HUES6 (cell line): ENCODE measurements at regions not wholly inside any gene's neighbourhood (a gene's known extent, or its start where the extent isn't known, plus 50 kb on each side); places are given as distances from the start of the nearest gene placed in this dataset.

Experiments used
- H3K27ac ChIP-seq: 2 replicates; pipeline ENCODE4 v1.7.0; 2013; ENCODE audit warnings: low read depth, mild to moderate bottlenecking, low read length, inconsistent platforms
- H3K27me3 ChIP-seq: 2 replicates; pipeline ENCODE4 v1.6.1; 2013; ENCODE audit warnings: low read length; ENCODE audit not compliant: control insufficient read depth, insufficient read depth
- H3K36me3 ChIP-seq: 2 replicates; pipeline ENCODE4 v1.6.1; 2013; ENCODE audit warnings: low read length; ENCODE audit not compliant: control insufficient read depth, insufficient read depth
- H3K4me1 ChIP-seq: 2 replicates; pipeline ENCODE4 v1.6.1; 2013; ENCODE audit warnings: low read length; ENCODE audit not compliant: control insufficient read depth, insufficient read depth
- H3K4me3 ChIP-seq: 2 replicates; pipeline ENCODE4 v1.5.1; 2013; ENCODE audit warnings: low read depth, low read length
- H3K9ac ChIP-seq: one replicate; pipeline ENCODE4 v1.6.1; 2013; ENCODE audit warnings: mild to moderate bottlenecking, low read length
- H3K9me3 ChIP-seq: 2 replicates; pipeline ENCODE4 v1.6.1; 2013; ENCODE audit warnings: low read depth, low read length; ENCODE audit not compliant: control insufficient read depth, insufficient read depth

DNA sequence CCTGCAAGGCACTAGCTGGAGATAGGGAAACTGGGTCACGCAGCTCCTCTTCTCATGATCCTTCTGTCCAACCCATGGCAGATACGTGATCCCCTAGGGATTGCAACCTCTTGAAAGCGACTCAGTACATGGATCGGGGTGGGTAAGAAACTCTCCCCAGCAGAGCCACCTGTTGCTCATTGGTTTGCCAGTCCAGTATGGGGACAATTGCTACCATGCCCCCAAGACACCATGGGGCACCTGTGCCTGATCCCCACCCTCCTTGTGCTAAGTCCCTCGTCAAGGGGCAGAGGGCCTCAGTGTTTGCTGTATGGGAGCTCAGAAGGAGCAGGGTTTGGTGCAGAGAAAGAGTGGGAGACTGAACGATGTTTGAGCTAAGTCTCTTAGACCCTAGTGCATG is 500.9 kb downstream of the ENC1 start:
- Histone ChIP-seq H3K9me3 (no peaks in the 10 kb centered on the region), H3K27ac (no peak overlapping the region), H3K27me3 (0 out of 2 replicates have a peak, but pooled peaks cover 3% of the 10 kb centered on the region), H3K36me3 (no peaks in the 10 kb centered on the region), H3K4me3 (no peak overlapping the region), H3K9ac (no peak overlapping the region), H3K4me1 (no peaks in the 10 kb centered on the region)

DNA sequence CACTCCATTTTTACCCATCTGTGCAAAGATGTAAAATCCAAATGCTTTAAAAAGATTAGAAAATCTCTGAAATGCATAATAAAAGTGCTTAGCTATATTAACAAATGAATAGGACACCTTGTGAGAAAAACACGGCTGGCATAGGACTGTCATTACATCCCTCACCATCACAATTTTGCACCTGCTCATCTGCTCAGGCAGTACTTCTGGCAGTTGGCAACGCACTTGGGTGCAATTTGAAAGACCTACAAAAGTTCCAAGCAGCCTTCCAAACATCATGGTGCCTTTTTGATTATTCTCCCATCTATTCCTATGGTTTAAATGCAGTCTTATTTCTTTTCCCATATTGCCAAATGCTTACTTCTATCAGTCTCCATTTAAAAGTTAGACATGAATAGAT is 501.8 kb downstream of the ENC1 start:
- H3K27ac ChIP-seq = no peak overlapping the region
- H3K27me3 ChIP-seq = 0 out of 2 replicates have a peak, but pooled peaks cover 3% of the 10 kb centered on the region
- no peaks in the 10 kb centered on the region for H3K9me3 ChIP-seq
- H3K4me1 ChIP-seq = no peaks in the 10 kb centered on the region
- H3K36me3 ChIP-seq = no peaks in the 10 kb centered on the region
- H3K9ac ChIP-seq = no peak overlapping the region
- no peak overlapping the region for H3K4me3 ChIP-seq

DNA sequence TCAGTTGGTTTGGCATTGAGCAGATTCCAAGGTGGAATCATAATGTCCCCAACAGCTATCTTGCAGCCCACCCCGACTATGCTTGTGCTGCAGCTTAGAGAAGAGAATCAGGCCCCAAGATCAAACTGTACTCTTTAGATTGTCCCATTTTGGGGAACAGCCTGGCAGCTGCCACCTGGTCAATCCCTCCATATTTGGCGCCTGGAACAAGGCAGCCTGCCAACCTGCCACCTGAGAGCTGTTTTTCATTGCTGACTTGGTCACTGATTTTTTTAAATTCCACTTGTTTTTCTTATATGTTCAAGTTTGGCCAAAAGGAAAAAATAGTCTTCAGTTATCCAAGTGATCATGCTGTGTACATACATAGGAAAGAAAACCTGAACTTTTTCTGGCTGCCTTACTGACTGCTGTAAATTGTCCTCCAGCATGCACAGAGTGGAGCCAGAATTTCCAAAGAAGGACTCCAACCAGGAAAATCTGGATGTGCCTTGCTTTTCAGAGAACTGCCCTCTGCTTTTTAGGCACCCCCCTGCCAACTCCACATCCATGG is 504.2 kb downstream of the ENC1 start:
- no peaks in the 10 kb centered on the region for H3K9me3 ChIP-seq
- no peaks in the 10 kb centered on the region for H3K4me1 ChIP-seq
- 0 out of 2 replicates have a peak, but pooled peaks cover 3% of the 10 kb centered on the region for H3K27me3 ChIP-seq
- H3K4me3 ChIP-seq = no peak overlapping the region
- no peaks in the 10 kb centered on the region for H3K36me3 ChIP-seq
- H3K9ac ChIP-seq = no peak overlapping the region
- no peak overlapping the region for H3K27ac ChIP-seq

DNA sequence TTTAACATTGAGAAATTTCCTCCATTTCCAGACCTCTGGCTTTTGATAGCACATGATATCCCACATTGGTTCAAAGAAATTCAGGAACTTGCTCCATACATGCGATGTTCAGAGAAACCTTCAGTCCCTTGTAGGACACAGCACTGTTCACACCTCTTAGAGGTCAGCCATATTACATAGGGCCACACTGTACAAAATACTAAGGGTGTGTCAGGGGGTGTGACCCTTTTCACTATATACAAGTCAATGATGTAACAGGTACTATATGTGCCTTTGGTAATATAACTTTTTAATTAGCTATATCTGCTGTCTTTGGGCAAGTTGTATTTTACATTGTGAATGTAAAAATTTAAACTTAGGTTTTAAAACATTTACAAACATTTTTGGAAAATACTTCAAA is 505.5 kb downstream of the ENC1 start:
- H3K27me3 ChIP-seq = 0 out of 2 replicates have a peak, but pooled peaks cover 3% of the 10 kb centered on the region
- no peak overlapping the region for H3K4me3 ChIP-seq
- H3K4me1 ChIP-seq = no peaks in the 10 kb centered on the region
- no peaks in the 10 kb centered on the region for H3K36me3 ChIP-seq
- no peaks in the 10 kb centered on the region for H3K9me3 ChIP-seq
- H3K9ac ChIP-seq = no peak overlapping the region
- no peak overlapping the region for H3K27ac ChIP-seq

DNA sequence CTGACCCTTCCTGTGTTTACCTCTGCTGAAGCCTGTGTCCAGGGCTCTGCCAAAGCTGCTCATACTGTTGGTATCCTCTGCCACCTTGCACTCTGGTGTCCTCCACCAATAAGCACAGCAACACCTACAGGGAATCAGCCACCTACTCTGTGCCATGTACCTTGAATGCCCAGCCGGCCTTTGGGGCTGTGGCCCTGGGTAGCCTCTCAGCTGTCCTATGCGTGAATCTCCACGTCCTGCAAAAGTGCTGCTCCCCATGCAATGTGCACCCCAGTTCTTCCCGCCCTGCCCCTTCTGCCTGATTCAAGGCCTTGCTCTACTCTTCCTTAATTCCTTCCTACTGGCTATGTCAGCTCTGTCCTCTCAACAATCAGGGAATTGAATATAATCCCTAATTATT is 506.5 kb downstream of the ARHGEF28 start:
- peaks cover 6% of the 10 kb centered on the region; the same call in 1 of the 2 replicates for H3K4me1 ChIP-seq
- no peak overlapping the region for H3K27ac ChIP-seq
- H3K36me3 ChIP-seq = no peaks in the 10 kb centered on the region
- 0 out of 2 replicates have a peak, but pooled peaks cover 3% of the 10 kb centered on the region for H3K27me3 ChIP-seq
- H3K9me3 ChIP-seq = no peaks in the 10 kb centered on the region
- H3K9ac ChIP-seq = no peak overlapping the region
- no peak overlapping the region for H3K4me3 ChIP-seq

DNA sequence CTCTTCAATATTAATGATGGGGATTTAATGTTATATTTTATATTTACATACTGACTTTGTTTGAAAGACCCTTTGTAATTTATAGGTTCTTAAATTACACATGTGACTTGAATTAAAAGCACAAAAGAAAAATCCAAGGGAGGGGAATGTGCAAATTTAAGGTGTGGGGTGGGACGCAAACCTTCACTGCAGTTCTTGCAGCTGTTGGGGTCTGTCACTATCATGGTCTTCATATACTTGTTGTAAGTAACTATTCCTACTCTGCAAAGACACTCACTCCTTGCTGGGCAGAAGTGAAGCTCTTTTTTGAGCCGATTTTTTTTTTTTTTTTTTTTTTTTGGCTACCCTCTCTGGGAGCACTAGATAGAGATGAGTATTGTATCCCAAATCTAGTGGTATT is 505.3 kb downstream of the ARHGEF28 start:
- Histone ChIP-seq H3K27me3 (no peaks in the 10 kb centered on the region), H3K27ac (no peak overlapping the region), H3K4me3 (no peak overlapping the region), H3K9me3 (no peaks in the 10 kb centered on the region), H3K36me3 (no peaks in the 10 kb centered on the region), H3K9ac (no peak overlapping the region), H3K4me1 (peaks cover 6% of the 10 kb centered on the region; the same call in 1 of the 2 replicates)

DNA sequence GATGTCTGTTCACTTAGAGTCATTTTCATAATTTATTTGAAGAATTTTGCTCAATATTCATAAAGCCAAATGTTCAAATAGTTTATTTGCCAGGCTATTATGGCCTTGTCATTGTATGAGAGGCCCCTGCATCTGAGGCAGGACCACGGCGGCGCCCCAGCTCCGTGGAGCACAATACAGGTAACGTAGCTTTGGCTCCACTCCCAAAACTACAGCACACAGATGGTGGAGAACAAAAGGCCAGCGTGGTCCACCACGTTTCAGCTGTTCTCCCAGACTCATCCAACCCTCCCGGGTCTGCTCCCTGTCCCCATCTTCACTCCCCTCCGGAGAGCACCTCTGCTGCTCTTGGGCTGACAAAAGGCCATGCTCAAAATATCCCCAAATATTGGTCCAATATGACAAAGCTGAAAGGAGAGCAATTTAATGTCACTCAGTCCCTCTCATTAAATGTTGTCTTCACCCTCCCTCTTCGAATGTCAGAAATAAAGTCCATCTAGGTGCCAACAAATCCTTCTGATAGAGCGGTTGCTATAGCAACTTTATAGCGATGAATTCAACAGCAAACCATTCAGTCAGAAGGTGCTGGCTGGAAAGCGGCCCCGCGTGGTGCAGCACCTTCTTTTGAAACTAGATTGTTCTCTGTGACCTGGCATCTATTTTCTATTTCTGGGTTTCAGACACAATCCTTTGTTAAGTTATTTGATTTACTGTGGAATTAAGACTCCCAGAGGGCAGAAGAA is 504.3 kb downstream of the ARHGEF28 start:
- H3K27me3 ChIP-seq = no peaks in the 10 kb centered on the region
- no peak overlapping the region for H3K9ac ChIP-seq
- no peaks in the 10 kb centered on the region for H3K9me3 ChIP-seq
- peaks cover 6% of the 10 kb centered on the region; the same call in 1 of the 2 replicates for H3K4me1 ChIP-seq
- H3K36me3 ChIP-seq = no peaks in the 10 kb centered on the region
- H3K4me3 ChIP-seq = no peak overlapping the region
- no peak overlapping the region for H3K27ac ChIP-seq

DNA sequence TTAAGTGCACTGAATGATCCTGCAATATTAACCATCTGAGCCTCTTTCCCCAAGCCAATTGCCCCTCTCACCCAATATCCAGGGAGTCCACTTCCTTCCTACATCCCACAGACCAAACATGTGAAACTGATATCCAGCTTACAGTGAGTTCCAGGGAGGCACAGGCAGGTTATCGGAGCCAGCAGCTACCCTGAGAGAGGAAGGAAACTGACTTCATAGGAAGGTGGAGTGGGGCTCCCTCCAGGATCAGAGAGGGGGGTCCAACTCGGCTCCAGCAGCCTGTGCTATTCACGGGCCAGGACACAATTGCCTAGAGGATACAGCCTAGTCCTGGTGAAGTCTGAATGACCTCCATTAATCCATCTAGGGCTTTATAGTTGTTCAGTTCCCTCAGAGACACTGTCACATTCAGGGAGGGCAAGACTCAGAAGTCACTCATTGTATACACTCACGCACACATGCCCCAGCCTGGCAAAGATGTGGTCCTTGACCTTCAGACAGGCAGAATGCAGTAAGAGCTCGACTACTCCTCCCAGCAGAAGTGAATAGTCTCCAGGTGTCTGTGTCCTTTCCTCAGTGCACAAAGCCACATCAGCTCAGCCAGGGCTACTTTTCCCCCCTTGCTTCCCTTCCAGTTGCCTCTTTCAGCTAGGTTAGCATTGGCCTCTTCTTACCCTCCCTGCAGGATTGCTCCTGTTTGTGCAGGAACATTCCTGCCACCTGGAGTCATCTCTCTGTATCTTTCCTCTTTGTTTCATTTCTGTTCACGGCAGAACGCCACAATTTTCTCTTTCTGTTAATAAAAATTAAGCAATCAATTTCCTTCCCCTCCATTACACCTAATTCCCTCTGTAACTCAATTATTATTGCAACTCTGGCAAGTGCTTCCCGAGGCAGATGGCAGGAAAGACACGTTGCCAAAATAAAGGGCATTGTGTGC is 501.7 kb downstream of the ARHGEF28 start:
- H3K27ac ChIP-seq = no peak overlapping the region
- H3K27me3 ChIP-seq = no peaks in the 10 kb centered on the region
- H3K4me3 ChIP-seq = no peak overlapping the region
- no peaks in the 10 kb centered on the region for H3K9me3 ChIP-seq
- no peak overlapping the region for H3K9ac ChIP-seq
- peaks cover 6% of the 10 kb centered on the region; the same call in 1 of the 2 replicates for H3K4me1 ChIP-seq
- no peaks in the 10 kb centered on the region for H3K36me3 ChIP-seq

DNA sequence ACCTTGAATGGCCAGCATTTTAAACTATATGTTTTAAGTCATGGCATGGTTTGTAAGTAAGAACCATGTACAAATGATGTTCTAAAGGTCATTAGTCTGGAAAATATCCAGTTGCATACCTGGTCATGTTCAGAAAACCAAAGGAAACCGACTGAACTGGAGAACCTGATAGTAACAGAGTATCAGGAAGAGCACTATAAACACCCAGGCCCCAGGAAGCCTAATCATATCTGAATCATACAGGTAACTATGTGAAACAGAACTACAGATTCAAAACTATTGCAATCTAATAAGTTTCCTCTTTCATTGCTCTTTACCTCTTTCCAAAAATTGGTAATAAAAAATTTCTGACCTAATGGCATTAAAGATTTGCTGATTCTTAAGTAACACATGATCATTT is 500.3 kb downstream of the ARHGEF28 start:
- Histone ChIP-seq H3K4me1 (peaks cover 6% of the 10 kb centered on the region; the same call in 1 of the 2 replicates), H3K9me3 (no peaks in the 10 kb centered on the region), H3K27ac (no peak overlapping the region), H3K9ac (no peak overlapping the region), H3K4me3 (no peak overlapping the region), H3K27me3 (no peaks in the 10 kb centered on the region), H3K36me3 (no peaks in the 10 kb centered on the region)

DNA sequence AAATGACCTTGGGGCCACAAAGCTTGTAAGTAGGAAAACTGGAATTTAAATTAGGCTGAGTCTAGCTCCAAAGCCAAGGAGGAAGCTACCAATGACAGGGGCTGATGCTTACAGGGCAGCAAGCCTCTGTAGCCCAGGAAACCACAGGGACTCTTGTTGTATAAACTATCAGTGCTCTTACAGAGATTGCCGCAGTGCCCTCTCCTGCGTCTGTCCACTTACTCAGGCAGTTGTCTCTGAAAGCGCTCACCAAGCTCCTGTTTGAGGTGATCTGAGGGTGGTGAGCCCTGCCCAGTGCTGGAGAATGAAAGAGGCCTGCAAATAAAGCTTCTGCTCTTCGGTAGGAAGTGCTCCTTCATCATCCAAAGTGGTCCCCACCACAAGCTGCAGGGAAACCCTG is 498.8 kb downstream of the ARHGEF28 start:
- Histone ChIP-seq H3K27me3 (no peaks in the 10 kb centered on the region), H3K27ac (no peak overlapping the region)

More for the DNA sequence above, 498.8 kb downstream of the ARHGEF28 start:
- Histone ChIP-seq H3K4me1 (peaks cover 12% of the 10 kb centered on the region; the same call in 1 of the 2 replicates), H3K4me3 (no peak overlapping the region), H3K9ac (no peak overlapping the region), H3K36me3 (no peaks in the 10 kb centered on the region), H3K9me3 (no peaks in the 10 kb centered on the region)
